NCI-H774 (cell line): ENCODE measurements at regions not wholly inside any gene's neighbourhood (a gene's known extent, or its start where the extent isn't known, plus 50 kb on each side); places are given as distances from the start of the nearest gene placed in this dataset.
"Not testable (repeated sequence)": the region's sequence is repeated elsewhere in the genome, so short reads cannot be mapped to it uniquely, and the experiment has no call there.

Experiments
- DNase-seq: peaks from one replicate; lab custom pipeline; 2025; lab: John Stamatoyannopoulos, UW

- no peak for DNase-seq
Measured at GRCh38 chr4:17236686-17237085, 275.2 kb downstream of the QDPR start.

DNA sequence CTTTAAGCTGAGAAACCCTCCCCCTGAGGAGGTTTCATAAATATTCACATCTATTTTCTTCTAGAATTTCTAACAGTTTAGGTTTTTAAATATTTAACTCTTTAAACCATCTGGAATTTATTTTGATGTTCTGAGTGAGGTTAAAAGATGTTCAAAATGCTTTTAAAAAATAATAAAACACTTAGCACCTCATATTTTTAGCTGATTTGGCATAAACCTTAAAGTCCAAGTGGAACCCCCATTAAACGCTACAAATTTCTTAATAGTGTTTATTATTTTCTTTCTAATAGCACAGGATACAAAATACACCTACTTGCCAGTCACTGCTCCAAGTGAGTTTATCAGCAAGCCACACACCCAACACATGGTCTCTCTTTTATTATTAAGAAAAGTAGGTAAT, 277.2 kb downstream of the QDPR start:
- no peak for DNase-seq

GRCh38 chr4:17232566-17233253, 279.2 kb downstream of the QDPR start:
- DNase-seq = peak; percentile 63

DNA sequence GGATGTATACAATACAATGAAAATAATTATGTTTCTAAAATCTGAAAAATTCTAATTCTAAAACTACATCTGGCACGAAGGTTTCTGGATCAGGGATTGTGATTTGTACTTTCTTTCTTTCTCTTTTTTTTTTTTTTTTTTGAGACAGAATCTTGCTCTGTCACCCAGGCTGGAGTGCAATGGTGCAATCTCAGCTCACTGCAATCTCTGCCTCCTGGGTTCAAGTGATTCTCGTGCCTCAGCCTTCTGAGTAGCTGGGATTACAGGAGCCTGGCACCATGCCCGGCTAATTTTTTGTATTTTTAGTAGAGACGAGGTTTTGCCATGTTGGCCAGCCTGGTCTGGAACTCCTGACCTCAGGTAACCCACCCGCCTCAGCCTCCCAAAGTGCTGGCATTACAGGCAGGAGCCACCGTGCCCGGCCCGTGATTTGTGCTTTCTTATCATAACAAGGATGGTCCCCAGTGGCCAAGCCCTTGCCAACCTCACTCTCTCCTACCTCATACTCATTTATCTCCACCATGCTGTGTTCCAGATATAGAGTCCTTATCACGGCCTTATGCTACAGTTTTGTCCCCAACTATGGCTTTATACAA, 279.9 kb downstream of the QDPR start:
- not testable (repeated sequence) for DNase-seq

- no peak for DNase-seq
Measured at GRCh38 chr4:17230727-17231126, 281.2 kb downstream of the QDPR start.

DNA sequence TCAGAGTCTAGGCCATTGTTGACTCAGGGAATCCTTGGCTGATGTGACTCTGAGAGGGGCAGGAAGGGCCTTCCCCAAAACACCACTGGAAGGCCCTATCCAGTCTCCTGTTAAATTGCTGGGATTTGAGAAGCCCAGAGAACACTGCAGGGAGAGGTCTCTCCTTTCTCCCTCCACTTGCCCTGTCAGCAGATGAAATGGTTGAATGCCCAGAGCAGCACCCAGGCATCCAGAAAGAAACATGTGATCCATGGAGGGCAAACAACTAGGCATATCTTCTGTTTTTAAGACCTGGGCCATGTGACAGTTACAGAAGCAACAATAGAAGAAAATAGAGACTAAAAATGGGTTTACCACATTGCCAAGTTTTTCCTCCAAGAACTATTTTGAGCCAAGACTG, 291.1 kb downstream of the QDPR start:
- DNase-seq = no peak

DNA sequence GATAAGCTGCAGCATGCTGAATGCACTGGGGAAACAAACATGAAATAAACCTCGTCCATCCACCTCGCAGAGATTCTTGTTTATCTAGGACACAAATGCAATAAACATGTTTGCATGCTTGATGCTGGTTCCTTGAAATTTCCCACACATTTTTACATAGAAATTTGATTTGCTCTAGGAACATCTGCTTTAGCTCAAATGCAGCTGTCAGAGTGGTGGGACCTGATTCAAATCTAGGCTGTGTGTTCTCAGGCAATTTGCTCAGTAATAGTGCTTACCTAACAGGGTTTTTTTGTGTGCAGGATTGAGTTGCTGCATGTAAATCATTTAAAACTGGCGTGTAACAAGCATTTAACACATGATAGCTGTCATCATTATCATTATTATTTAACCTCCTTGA, 293.1 kb downstream of the QDPR start:
- no peak for DNase-seq

GRCh38 chr4:17206829-17207801, 304.8 kb downstream of the QDPR start:
- peak; percentile 55 for DNase-seq

DNA sequence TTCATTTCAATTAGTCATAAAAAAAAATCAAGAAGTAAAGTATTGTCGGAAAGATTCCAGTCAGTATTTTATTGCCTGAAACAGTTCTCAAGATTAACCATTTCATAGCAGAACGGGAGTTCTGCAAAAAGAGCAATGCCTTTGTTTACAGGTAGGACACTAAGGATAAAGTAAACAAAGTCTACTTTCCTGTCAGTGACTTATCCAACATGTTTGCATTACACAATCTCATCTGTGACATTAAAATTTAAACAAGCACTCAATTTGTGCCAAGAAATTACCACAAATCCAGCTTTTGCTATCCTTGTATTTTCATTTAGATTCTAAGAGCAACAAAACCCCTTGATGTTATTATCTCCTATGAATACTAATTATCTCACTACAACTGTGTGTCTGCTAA, 306.5 kb upstream of the LDB2 start:
- no peak for DNase-seq

DNA sequence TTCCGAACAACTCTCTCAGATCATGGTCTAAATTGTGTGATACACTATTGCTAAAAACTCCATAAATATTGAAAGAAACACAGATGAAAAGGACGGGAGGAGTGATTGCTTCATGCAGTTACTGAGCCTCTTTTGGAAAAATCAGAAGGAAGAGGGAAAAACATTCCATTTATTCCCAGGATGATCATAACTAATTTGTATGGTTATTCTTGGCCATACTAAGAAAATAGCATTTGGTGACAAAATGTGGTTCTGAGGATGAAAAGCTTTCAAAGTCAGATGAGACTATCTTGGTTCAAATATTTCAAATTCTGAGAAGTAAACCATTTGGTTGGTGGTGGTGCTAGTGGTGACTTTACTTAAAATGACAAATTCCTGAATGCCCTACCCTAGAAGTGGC, 305.4 kb upstream of the LDB2 start:
- no peak for DNase-seq

GRCh38 chr4:17197070-17197469, 298.6 kb upstream of the LDB2 start:
- no peak for DNase-seq

DNA sequence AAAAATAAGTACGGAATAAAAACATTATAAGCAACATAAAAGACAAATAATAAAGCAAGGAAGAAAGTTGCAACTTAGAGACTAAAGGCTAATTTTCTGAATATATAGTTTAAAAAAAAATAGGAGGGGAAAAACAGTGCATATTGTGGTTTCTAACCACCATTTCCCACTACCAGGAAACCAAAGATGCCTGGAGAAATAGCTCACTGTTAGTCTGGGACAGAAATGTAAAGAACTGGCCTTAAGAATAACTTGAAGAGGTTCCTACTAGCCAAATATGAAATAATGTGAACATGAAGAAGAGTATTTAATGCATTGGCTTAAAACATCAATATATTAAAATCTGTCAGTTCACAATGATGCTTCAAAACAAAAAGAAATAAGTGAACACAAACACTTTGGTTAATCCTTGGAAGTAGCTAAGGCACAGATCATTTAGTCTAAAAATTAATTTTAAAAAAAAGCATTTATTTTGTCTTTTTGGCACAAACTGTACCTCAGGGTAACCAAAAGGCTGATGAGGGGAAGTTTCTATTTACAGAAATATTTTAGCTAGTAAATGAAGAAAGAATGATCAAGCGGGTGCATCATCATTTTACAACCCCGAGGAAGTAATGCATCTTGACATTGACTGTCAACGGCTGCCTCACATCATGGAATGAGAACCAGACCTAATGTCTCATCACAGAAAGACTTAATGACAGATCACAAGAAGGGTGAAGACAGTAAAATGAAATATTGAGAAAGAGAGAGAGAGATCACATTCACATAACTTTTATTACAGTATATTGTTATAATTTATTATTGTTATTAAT, 297.2 kb upstream of the LDB2 start:
- DNase-seq = no peak

DNA sequence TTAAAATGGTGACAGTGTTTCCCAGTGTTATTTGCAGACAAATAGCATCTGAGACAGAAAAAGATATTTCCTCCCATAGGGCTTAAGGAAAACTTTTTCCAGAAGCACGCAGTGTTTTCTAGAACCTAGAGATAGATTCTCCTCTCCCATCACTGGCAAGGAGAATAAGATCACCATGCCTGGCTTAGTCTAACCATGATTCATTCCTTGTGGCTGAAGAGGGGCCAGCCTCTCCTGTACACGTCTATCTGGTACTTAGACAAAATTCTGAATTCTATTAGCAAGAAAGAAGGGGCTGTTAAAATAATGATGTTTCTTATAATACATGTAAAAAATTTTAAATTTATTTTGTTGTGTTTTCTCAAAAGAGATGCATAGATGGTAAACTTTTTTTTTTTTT, 296.1 kb upstream of the LDB2 start:
- DNase-seq = no peak

DNA sequence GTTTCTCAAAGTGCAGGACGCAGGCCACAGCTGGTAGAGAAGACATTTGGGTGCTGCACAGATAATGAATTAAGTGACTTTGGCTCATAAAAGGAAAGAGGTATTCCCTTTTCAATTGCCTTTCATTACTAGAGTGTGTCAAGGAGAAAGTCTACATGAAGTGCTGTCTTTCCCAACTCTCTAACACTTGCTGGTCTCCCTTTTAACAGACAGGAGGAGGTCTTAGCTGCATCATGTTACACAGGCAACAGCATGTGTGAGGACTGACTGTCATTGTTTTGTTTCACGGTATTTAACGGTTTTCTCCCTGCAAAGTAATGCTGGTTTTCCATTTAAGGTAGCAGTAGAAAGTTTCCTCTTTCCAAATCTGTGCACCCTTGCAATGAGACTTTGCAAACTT, 291.3 kb upstream of the LDB2 start:
- DNase-seq = no peak

DNA sequence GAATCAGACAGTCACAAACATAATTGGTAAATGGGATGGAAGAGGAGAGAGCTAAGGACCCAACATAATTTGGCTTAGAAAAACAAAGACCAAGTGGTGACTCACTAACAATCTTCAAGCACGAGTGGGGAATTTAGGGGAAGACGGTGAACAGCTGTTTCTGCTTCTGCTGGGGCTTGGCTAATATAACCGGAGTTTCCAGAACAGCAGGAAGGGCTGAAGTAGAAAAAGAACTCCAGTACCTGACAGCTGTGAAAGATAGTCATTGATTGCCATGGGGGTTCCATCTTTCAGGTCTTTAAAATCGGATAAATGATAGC, 290.9 kb upstream of the LDB2 start:
- DNase-seq = no peak

GRCh38 chr4:17188547-17189400, 290.3 kb upstream of the LDB2 start:
- DNase-seq = no peak

DNA sequence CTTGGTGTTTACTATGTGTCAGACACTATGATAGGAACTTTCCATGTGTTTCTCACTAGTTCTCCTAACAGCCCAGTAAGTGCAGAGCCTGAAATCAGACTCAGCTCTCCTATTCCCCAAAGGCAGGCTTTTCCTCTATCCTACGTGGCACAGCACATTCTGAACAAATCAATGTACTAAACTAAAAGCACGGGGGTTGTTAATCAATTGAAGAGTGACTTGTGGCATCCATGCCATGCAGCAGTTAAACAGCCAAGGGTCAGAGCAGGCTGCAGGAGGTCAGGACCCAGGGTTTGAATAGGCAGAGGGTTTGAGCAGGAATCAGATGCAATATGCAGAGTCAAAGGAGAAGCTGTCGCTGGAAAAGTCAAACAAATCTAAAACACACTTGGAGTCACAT, 289.7 kb upstream of the LDB2 start:
- no peak for DNase-seq

- no peak for DNase-seq
Measured at GRCh38 chr4:17187003-17187402, 288.6 kb upstream of the LDB2 start.

DNA sequence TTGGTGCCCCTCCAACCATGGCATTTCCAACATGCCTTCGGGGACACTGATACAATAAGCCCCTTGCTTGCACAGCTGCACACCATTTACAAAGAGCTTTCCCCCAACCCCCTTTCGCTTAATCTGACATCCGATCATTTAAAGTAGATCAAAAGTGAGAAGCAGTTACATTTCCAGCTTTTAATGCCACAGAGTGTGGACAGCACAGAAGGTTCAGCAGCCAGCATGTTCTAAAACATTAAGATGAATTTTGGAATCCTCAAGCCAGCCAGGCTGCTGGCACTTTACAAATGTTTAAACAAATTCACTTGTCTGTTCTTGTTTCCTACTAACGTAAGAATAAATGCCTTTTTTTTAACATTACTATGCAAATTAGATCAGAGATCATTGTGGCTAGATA, 284.4 kb upstream of the LDB2 start:
- DNase-seq = no peak

GRCh38 chr4:17174751-17175150, 276.3 kb upstream of the LDB2 start:
- DNase-seq = no peak

GRCh38 chr4:17173300-17173699, 274.9 kb upstream of the LDB2 start:
- DNase-seq = no peak
